HuH-7 (cell line): ENCODE measurements at regions not wholly inside any gene's neighbourhood (a gene's known extent, or its start where the extent isn't known, plus 50 kb on each side); places are given as distances from the start of the nearest gene placed in this dataset.
"Not testable (repeated sequence)": the region's sequence is repeated elsewhere in the genome, so short reads cannot be mapped to it uniquely, and the experiment has no call there.

ENCODE experiments used
- DNase-seq: peaks from one replicate; pipeline ENCODE4 v3.0.0; 2011; ENCODE audit warnings: low spot score

- not testable (repeated sequence) for DNase-seq
Measured at GRCh38 chr2:94737736-94738342, 133.4 kb upstream of the TEKT4 start.

GRCh38 chr2:94753466-94753998, 117.7 kb upstream of the TEKT4 start:
- DNase-seq: no peak

- no peak for DNase-seq
Measured at GRCh38 chr2:94758546-94758945, 112.7 kb upstream of the TEKT4 start.

- peak; percentile 20 for DNase-seq
Measured at GRCh38 chr2:94759211-94759610, 112.0 kb upstream of the TEKT4 start.

- DNase-seq: peak; percentile 10
Measured at GRCh38 chr2:94762600-94762999, 108.6 kb upstream of the TEKT4 start.

GRCh38 chr2:94763318-94763717, 107.9 kb upstream of the TEKT4 start:
- DNase-seq: no peak

- DNase-seq: not testable (repeated sequence)
Measured at GRCh38 chr2:94764331-94764730, 106.9 kb upstream of the TEKT4 start.

- DNase-seq: no peak
Measured at GRCh38 chr2:94767336-94767735, 103.9 kb upstream of the TEKT4 start.

- no peak for DNase-seq
Measured at GRCh38 chr2:94769733-94770132, 101.5 kb upstream of the TEKT4 start.

- no peak for DNase-seq
Measured at GRCh38 chr2:94774851-94775250, 96.4 kb upstream of the TEKT4 start.

- DNase-seq: no peak
Measured at GRCh38 chr2:94776036-94776435, 95.2 kb upstream of the TEKT4 start.

- DNase-seq: not testable (repeated sequence)
Measured at GRCh38 chr2:94785105-94785504, 86.1 kb upstream of the TEKT4 start.

- DNase-seq: not testable (repeated sequence)
Measured at GRCh38 chr2:94786424-94786823, 84.8 kb upstream of the TEKT4 start.

GRCh38 chr2:94790169-94790568, 81.1 kb upstream of the TEKT4 start:
- not testable (repeated sequence) for DNase-seq

- DNase-seq: not testable (repeated sequence)
Measured at GRCh38 chr2:94797235-94797634, 74.0 kb upstream of the TEKT4 start.
